ENCODE measurements at regions not wholly inside any gene's neighbourhood (a gene's known extent, or its start where the extent isn't known, plus 50 kb on each side); places are given as distances from the start of the nearest gene placed in this dataset.

GRCh38 chr13:99894840-99895443 is 76.6 kb downstream of the ZIC5 start:
- Mint-ChIP-seq H3K27ac (no peak overlapping the region), H3K27me3 (ENCODE audit: low read depth, poor library complexity) (peaks cover 5% of the 10 kb centered on the region)

GRCh38 chr13:99894105-99894839 is 77.3 kb downstream of the ZIC5 start:
- no peak for TF ChIP-seq CTCF (IDR thresholded peaks at IDR 0.05)
- no peak for DNase-seq
- Mint-ChIP-seq H3K36me3 (ENCODE audit: low read depth) (peaks cover 13% of the 10 kb centered on the region), H3K27me3 (ENCODE audit: low read depth, poor library complexity) (peaks cover 5% of the 10 kb centered on the region), H3K4me3 (no peak overlapping the region), H3K4me1 (peaks cover 37% of the 10 kb centered on the region), H3K9me3 (peaks cover 16% of the 10 kb centered on the region), H3K27ac (no peak overlapping the region)

More at GRCh38 chr13:99894840-99895443, 76.6 kb downstream of the ZIC5 start:
- Mint-ChIP-seq H3K36me3 (ENCODE audit: low read depth) (peaks cover 13% of the 10 kb centered on the region), H3K9me3 (peaks cover 16% of the 10 kb centered on the region), H3K4me3 (no peak overlapping the region), H3K4me1 (peaks cover 39% of the 10 kb centered on the region)
- no peak for TF ChIP-seq CTCF (IDR thresholded peaks at IDR 0.05)
- no peak for DNase-seq

GRCh38 chr13:99893567-99893966 is 78.0 kb downstream of the ZIC5 start:
- no peak for TF ChIP-seq CTCF (IDR thresholded peaks at IDR 0.05)
- Mint-ChIP-seq H3K36me3 (ENCODE audit: low read depth) (peaks cover 13% of the 10 kb centered on the region), H3K4me1 (peaks cover 30% of the 10 kb centered on the region), H3K27me3 (ENCODE audit: low read depth, poor library complexity) (peaks cover 9% of the 10 kb centered on the region), H3K9me3 (peaks cover 16% of the 10 kb centered on the region), H3K4me3 (no peak overlapping the region), H3K27ac (no peak overlapping the region)
- DNase-seq: no peak

GRCh38 chr13:99892866-99893504 is 78.6 kb downstream of the ZIC5 start:
- peaks cover 24% of the 10 kb centered on the region for H3K4me1 Mint-ChIP-seq
- peaks cover 16% of the 10 kb centered on the region for H3K9me3 Mint-ChIP-seq
- H3K4me3 Mint-ChIP-seq: peak overlapping the region; percentile 44
- no peak for DNase-seq
- peaks cover 9% of the 10 kb centered on the region for H3K27me3 Mint-ChIP-seq (ENCODE audit: low read depth, poor library complexity)
- H3K27ac Mint-ChIP-seq: no peak overlapping the region
- H3K36me3 Mint-ChIP-seq (ENCODE audit: low read depth): peaks cover 13% of the 10 kb centered on the region
- no peak for TF ChIP-seq CTCF (IDR thresholded peaks at IDR 0.05)

- TF ChIP-seq CTCF (IDR thresholded peaks at IDR 0.05): no peak
- H3K27me3 Mint-ChIP-seq (ENCODE audit: low read depth, poor library complexity): peaks cover 9% of the 10 kb centered on the region
- no peak for DNase-seq
- H3K36me3 Mint-ChIP-seq (ENCODE audit: low read depth): peaks cover 13% of the 10 kb centered on the region
- no peak overlapping the region for H3K4me3 Mint-ChIP-seq
- no peak overlapping the region for H3K27ac Mint-ChIP-seq
- peaks cover 20% of the 10 kb centered on the region for H3K4me1 Mint-ChIP-seq
- peaks cover 16% of the 10 kb centered on the region for H3K9me3 Mint-ChIP-seq
Observed at GRCh38 chr13:99892196-99892613, 79.4 kb downstream of the ZIC5 start.
